ENCODE measurements at regions not wholly inside any gene's neighbourhood (a gene's known extent, or its start where the extent isn't known, plus 50 kb on each side); places are given as distances from the start of the nearest gene placed in this dataset.

- no peak for DNase-seq
- H3K9me3 Mint-ChIP-seq: no peaks in the 10 kb centered on the region
- TF ChIP-seq CTCF (IDR thresholded peaks at IDR 0.05): no peak
- no peak overlapping the region for H3K4me3 Mint-ChIP-seq
- H3K27me3 Mint-ChIP-seq (ENCODE audit: low read depth, poor library complexity): no peaks in the 10 kb centered on the region
- no peaks in the 10 kb centered on the region for H3K36me3 Mint-ChIP-seq (ENCODE audit: low read depth)
- no peak overlapping the region for H3K27ac Mint-ChIP-seq
- H3K4me1 Mint-ChIP-seq: peaks cover 8% of the 10 kb centered on the region
Observed at GRCh38 chr6:134703206-134703605, 246.7 kb downstream of the ALDH8A1 start.

GRCh38 chr6:134702279-134702678, 247.6 kb downstream of the ALDH8A1 start:
- no peaks in the 10 kb centered on the region for H3K9me3 Mint-ChIP-seq
- peaks cover 7% of the 10 kb centered on the region for H3K4me1 Mint-ChIP-seq
- no peaks in the 10 kb centered on the region for H3K36me3 Mint-ChIP-seq (ENCODE audit: low read depth)
- TF ChIP-seq CTCF (IDR thresholded peaks at IDR 0.05): no peak
- no peak for DNase-seq
- H3K27ac Mint-ChIP-seq: no peak overlapping the region
- no peak overlapping the region for H3K4me3 Mint-ChIP-seq
- no peaks in the 10 kb centered on the region for H3K27me3 Mint-ChIP-seq (ENCODE audit: low read depth, poor library complexity)

GRCh38 chr6:134701301-134701700, 248.6 kb downstream of the ALDH8A1 start:
- Mint-ChIP-seq H3K4me1 (no peaks in the 10 kb centered on the region), H3K4me3 (no peak overlapping the region), H3K36me3 (ENCODE audit: low read depth) (no peaks in the 10 kb centered on the region), H3K9me3 (no peaks in the 10 kb centered on the region), H3K27ac (no peak overlapping the region), H3K27me3 (ENCODE audit: low read depth, poor library complexity) (no peaks in the 10 kb centered on the region)
- TF ChIP-seq CTCF (IDR thresholded peaks at IDR 0.05): no peak
- DNase-seq: no peak

GRCh38 chr6:134698228-134698627, 251.7 kb downstream of the ALDH8A1 start:
- H3K9me3 Mint-ChIP-seq: no peaks in the 10 kb centered on the region
- no peak overlapping the region for H3K4me3 Mint-ChIP-seq
- peaks cover 9% of the 10 kb centered on the region for H3K27me3 Mint-ChIP-seq (ENCODE audit: low read depth, poor library complexity)
- no peak for DNase-seq
- H3K36me3 Mint-ChIP-seq (ENCODE audit: low read depth): no peaks in the 10 kb centered on the region
- no peak for TF ChIP-seq CTCF (IDR thresholded peaks at IDR 0.05)
- H3K4me1 Mint-ChIP-seq: no peaks in the 10 kb centered on the region
- no peak overlapping the region for H3K27ac Mint-ChIP-seq

- H3K27me3 Mint-ChIP-seq (ENCODE audit: low read depth, poor library complexity): peaks cover 36% of the 10 kb centered on the region
- H3K36me3 Mint-ChIP-seq (ENCODE audit: low read depth): no peaks in the 10 kb centered on the region
- no peak overlapping the region for H3K4me3 Mint-ChIP-seq
- H3K4me1 Mint-ChIP-seq: peaks cover 7% of the 10 kb centered on the region
- H3K9me3 Mint-ChIP-seq: no peaks in the 10 kb centered on the region
- DNase-seq: no peak
- no peak for TF ChIP-seq CTCF (IDR thresholded peaks at IDR 0.05)
- no peak overlapping the region for H3K27ac Mint-ChIP-seq
Observed at GRCh38 chr6:134692008-134692407, 257.9 kb downstream of the ALDH8A1 start.

GRCh38 chr6:134691180-134691579, 258.7 kb downstream of the ALDH8A1 start:
- Mint-ChIP-seq H3K9me3 (no peaks in the 10 kb centered on the region), H3K4me3 (no peak overlapping the region), H3K36me3 (ENCODE audit: low read depth) (no peaks in the 10 kb centered on the region), H3K27me3 (ENCODE audit: low read depth, poor library complexity) (peaks cover 36% of the 10 kb centered on the region), H3K27ac (no peak overlapping the region), H3K4me1 (peaks cover 7% of the 10 kb centered on the region)
- no peak for TF ChIP-seq CTCF (IDR thresholded peaks at IDR 0.05)
- no peak for DNase-seq
